Thyroid gland (tissue), 4 donors: ENCODE measurements at regions not wholly inside any gene's neighbourhood (a gene's known extent, or its start where the extent isn't known, plus 50 kb on each side); places are given as distances from the start of the nearest gene placed in this dataset.

Experiments used
- DNase-seq, 2 donors: peaks; one replicate each; pipeline ENCODE4 v3.0.0-alpha.2; 2019
- H3K27ac ChIP-seq, 3 donors: fragments of 200-600 bp; sonication (generic); 1 replicate in 2 of 3; 2 replicates in 1 of 3; pipeline ENCODE4 v1.5.1; 2016 to 2019; ENCODE audit warnings: mild to moderate bottlenecking in 1 of 3, moderate library complexity in 1 of 3
- H3K27me3 ChIP-seq: fragments of 200-600 bp; sonication (generic); one replicate; pipeline ENCODE4 v1.5.1; 2019
- H3K36me3 ChIP-seq, 2 donors: fragments of 200-600 bp; sonication (generic); one replicate each; pipeline ENCODE4 v1.5.1; 2016 to 2019
- H3K4me1 ChIP-seq, 2 donors: fragments of 200-600 bp; sonication (generic); one replicate each; pipeline ENCODE4 v1.5.1; 2017 to 2019
- H3K4me3 ChIP-seq, 3 donors: fragments of 200-600 bp; sonication (generic); replicated peaks in 1 of 3; 1 replicate in 2 of 3; 2 replicates in 1 of 3; pipeline ENCODE4 v1.5.1; 2016; ENCODE audit warnings: mild to moderate bottlenecking in 1 of 3
- H3K9me3 ChIP-seq: fragments of 200-600 bp; sonication (generic); one replicate; pipeline ENCODE4 v1.5.1; 2017
- CTCF ChIP-seq, 6 experiments: fragments of 200-600 bp in 3 of 6; fragments of 450-650 bp in 3 of 6; sonication (generic) in 3 of 6; IDR thresholded peaks; one replicate each; pipeline ENCODE4 v1.5.1; 2016 to 2019; ENCODE audit warnings: antibody characterized with exemption in 6 of 6, mild to moderate bottlenecking in 2 of 6, inconsistent platforms in 1 of 6, moderate library complexity in 1 of 6
- POLR2A ChIP-seq, 2 donors: fragments of 450-650 bp; IDR thresholded peaks; one replicate each; pipeline ENCODE4 v1.6.1; 2017; ENCODE audit warnings: antibody characterized with exemption in 2 of 2, mild to moderate bottlenecking in 2 of 2, moderate library complexity in 1 of 2
- WGBS, 2 donors: methylation state at CpG; one replicate each; pipeline ENCODE4 v1.1.5; 2017; 5-methylcytosine and 5-hydroxymethylcytosine counted together
- intact Hi-C: fragments of 100-400 bp; cut with DNase I; formaldehyde crosslinking; loops from one replicate; pipeline ENCODE4 v1.15.1; 2023

- H3K4me3 ChIP-seq, result no peak overlapping the region
- 50 to 63% methylated on average over 6 of the region's 6 CpGs for WGBS, 2 donors
- H3K27ac ChIP-seq, result no peak overlapping the region
- no peaks in the 10 kb centered on the region for H3K27me3 ChIP-seq
- no peaks in the 10 kb centered on the region for H3K4me1 ChIP-seq
- TF ChIP-seq POLR2A (IDR thresholded peaks at IDR 0.05) (no peak), CTCF (IDR thresholded peaks at IDR 0.05) (no peak)
- DNase-seq, result no peak
- no peaks in the 10 kb centered on the region for H3K9me3 ChIP-seq
- intact Hi-C loops, result no loop called here
- H3K36me3 ChIP-seq, result no peaks in the 10 kb centered on the region
Observed at GRCh38 chr11:115792903-115793302, 288.7 kb upstream of the CADM1 start.

GRCh38 chr11:115787302-115787701 lies 283.1 kb upstream of the CADM1 start:
- 92 to 95% methylated on average over 5 of the region's 5 CpGs for WGBS, 2 donors
- H3K27me3 ChIP-seq, result no peaks in the 10 kb centered on the region
- no peaks in the 10 kb centered on the region for H3K4me1 ChIP-seq
- intact Hi-C loops, result no loop called here
- H3K36me3 ChIP-seq, result no peaks in the 10 kb centered on the region
- H3K9me3 ChIP-seq, result no peaks in the 10 kb centered on the region
- H3K27ac ChIP-seq, result no peak overlapping the region
- TF ChIP-seq POLR2A (IDR thresholded peaks at IDR 0.05) (no peak), CTCF (IDR thresholded peaks at IDR 0.05) (no peak)
- no peak for DNase-seq
- H3K4me3 ChIP-seq, result no peak overlapping the region

- H3K9me3 ChIP-seq, result no peaks in the 10 kb centered on the region
- H3K36me3 ChIP-seq, result no peaks in the 10 kb centered on the region
- H3K27ac ChIP-seq, result no peak overlapping the region
- H3K4me3 ChIP-seq, result no peak overlapping the region
- H3K4me1 ChIP-seq, result no peaks in the 10 kb centered on the region
- 57 to 63% methylated on average over 3 of the region's 3 CpGs for WGBS, 2 donors
- intact Hi-C loops, result no loop called here
- H3K27me3 ChIP-seq, result no peaks in the 10 kb centered on the region
- peak; percentile 5 to 9 for DNase-seq
- no peak for TF ChIP-seq POLR2A (IDR thresholded peaks at IDR 0.05)
- no peak for TF ChIP-seq CTCF (IDR thresholded peaks at IDR 0.05)
Observed at GRCh38 chr11:115784796-115785521, 280.7 kb upstream of the CADM1 start.

GRCh38 chr11:115780646-115781362 lies 276.6 kb upstream of the CADM1 start:
- H3K27me3 ChIP-seq, result no peaks in the 10 kb centered on the region
- no peaks in the 10 kb centered on the region for H3K36me3 ChIP-seq
- no peak overlapping the region for H3K4me3 ChIP-seq
- no peak for DNase-seq
- H3K4me1 ChIP-seq, result no peaks in the 10 kb centered on the region
- no peak overlapping the region for H3K27ac ChIP-seq
- intact Hi-C loops, result no loop called here
- TF ChIP-seq POLR2A (IDR thresholded peaks at IDR 0.05) (no peak), CTCF (IDR thresholded peaks at IDR 0.05) (no peak)
- no peaks in the 10 kb centered on the region for H3K9me3 ChIP-seq
- WGBS, 2 donors, result 79 to 82% methylated on average over 9 of the region's 9 CpGs
